ENCODE measurements at regions not wholly inside any gene's neighbourhood (a gene's known extent, or its start where the extent isn't known, plus 50 kb on each side); places are given as distances from the start of the nearest gene placed in this dataset.

- TF ChIP-seq TAF1 (IDR thresholded peaks at IDR 0.05; ENCODE audit: borderline replicate concordance, low read depth, low read length), result no peak
- no peak for TF ChIP-seq POLR2A (IDR thresholded peaks at IDR 0.05; ENCODE audit: low read depth, low read length)
- no peak for TF ChIP-seq POLR2AphosphoS5 (IDR thresholded peaks at IDR 0.05; ENCODE audit: low read depth, low read length)
Measured at GRCh38 chr20:57066126-57066900, 200.1 kb downstream of the BMP7 start.
